NCI-H748 (cell line): ENCODE measurements at regions not wholly inside any gene's neighbourhood (a gene's known extent, or its start where the extent isn't known, plus 50 kb on each side); places are given as distances from the start of the nearest gene placed in this dataset.
"Not testable (repeated sequence)": the region's sequence is repeated elsewhere in the genome, so short reads cannot be mapped to it uniquely, and the experiment has no call there.

Experiments
- DNase-seq: peaks from one replicate; lab custom pipeline; 2025; ENCODE audit not compliant: unreplicated experiment; lab: John Stamatoyannopoulos, UW

- DNase-seq, result no peak
These were observed 79.1 kb downstream of the CTH start for GRCh38 chr1:70490153-70490552.

DNA sequence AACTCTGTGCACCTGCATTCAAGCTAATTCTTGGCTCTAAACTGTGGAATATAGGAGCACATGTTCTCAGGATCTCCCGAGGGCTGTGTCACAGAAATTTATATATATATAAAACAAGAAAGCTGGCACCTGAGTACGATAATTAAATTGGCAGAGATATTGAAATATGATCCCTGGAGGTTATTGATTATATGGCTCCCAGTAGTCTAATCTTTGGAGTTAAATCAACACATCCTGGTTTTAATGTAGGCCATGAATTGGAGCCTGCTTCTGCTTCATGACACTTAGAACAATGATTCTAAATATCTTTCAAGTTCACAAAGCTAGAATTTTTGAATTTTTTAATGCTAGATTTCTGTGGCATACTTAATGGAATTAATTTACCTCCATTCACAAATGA is 84.3 kb downstream of the CTH start:
- no peak for DNase-seq

DNA sequence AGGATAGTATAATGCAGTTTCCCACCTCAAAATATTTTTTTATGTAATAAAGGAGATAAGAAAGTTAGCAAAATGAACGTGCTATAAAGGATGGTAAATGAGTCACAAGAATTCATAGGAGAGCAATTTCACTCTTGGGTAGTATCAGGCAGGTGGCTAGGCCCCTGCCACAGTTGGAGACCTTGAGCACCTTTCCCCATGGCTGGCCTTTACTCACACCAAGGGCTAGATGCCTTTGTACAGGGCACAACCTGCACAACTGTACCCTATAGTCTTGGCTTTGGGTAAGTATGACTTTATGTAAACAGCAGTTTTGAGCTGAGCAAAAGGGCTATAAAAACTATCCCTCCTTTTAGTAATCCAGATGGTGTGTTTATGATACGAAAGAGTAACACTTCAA is 85.1 kb downstream of the CTH start:
- no peak for DNase-seq

- no peak for DNase-seq
These were observed 86.1 kb downstream of the CTH start for GRCh38 chr1:70497152-70497551.

GRCh38 chr1:70498666-70499065 is 87.6 kb downstream of the CTH start:
- DNase-seq, result no peak

- DNase-seq, result no peak
These were observed 88.6 kb downstream of the CTH start for GRCh38 chr1:70499695-70500094.

DNA sequence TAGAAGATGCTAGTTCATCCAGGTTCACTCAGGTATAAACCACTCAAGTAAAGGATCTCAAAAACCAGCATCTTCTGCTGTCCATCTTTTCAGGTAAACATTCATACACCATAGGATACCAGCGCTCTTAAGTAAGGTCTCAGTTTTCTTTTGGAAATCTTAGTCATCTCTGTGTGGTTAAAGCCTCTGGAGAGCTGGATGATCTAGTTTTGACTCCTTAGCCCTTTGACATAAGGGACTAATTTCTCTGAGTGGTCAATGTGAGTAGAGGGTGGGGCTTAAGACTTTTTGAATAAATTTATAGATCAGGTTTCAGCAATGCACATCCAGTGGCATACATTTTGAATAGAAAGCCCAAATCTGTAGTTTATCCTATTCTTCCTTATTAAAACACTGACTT is 92.3 kb downstream of the CTH start:
- DNase-seq, result no peak

GRCh38 chr1:70504176-70504820 is 93.2 kb downstream of the CTH start:
- no peak for DNase-seq

DNA sequence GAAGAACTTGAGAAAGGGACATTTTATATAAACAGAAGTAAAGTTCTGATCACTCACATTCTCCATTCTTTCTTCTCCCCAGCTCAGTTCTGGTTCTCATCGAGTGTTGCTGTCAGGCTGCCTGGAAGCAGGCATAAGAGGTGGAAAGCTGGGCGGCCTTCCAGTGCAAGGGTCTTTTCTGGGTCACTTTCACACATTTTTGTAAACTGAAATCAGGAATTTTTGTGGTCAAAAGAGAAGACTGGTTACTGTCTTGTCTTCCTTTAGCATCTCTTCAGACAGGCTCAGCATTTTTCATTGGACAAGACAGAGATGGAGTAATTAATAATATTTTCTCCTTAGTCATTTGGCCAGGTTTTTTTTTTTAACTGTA is 93.7 kb downstream of the CTH start:
- DNase-seq, result no peak

DNA sequence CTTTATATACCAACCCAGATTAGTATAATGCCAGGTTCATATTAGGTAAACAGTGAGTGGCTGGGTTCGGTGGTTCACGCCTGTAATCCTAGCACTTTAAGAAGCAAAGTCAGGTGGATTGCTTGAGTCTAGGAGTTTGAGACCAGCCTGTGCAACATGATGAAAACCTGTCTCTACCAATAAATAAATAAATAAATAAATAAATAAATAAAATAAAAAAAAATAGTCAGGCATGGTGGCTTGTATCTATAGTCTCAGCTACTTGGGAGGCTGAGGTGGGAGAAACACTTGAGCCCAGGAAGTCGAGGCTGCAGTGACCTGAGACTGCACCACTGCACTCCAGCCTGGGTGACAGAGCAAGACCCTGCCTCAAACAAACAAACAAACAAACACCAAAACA is 96.9 kb downstream of the CTH start:
- not testable (repeated sequence) for DNase-seq

GRCh38 chr1:70509996-70510876 is 99.2 kb downstream of the CTH start:
- peak; percentile 73 for DNase-seq

DNA sequence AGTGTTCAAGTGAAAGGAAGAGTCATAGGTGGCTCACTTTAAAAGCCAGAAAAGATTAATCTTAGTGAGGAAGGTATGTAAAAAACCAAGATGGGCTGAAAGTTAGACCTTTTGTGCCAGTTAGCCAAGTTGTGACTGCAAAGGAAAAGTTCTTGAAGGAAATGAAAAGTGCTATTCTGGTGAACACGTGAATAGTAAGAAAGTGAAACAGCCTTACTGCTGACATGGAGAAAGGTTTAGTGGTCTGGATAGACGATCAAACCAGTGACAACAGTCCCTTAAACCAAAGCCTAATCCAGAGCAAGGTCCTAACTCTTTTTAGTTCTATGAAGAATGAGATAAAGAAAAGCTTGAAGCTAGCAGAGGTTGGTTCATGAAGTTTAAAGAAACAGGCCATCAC is 106.4 kb downstream of the CTH start:
- DNase-seq, result no peak

- no peak for DNase-seq
These were observed 107.0 kb downstream of the CTH start for GRCh38 chr1:70518106-70518505.

GRCh38 chr1:70528590-70529333 is 117.7 kb downstream of the CTH start:
- peak; percentile 71 for DNase-seq

- DNase-seq, result no peak
These were observed 125.8 kb downstream of the CTH start for GRCh38 chr1:70536708-70537366.

- DNase-seq, result no peak
These were observed 126.7 kb downstream of the CTH start for GRCh38 chr1:70537788-70538187.

GRCh38 chr1:70542030-70542429 is 131.0 kb downstream of the CTH start:
- DNase-seq, result no peak

GRCh38 chr1:70542856-70543255 is 131.8 kb downstream of the CTH start:
- peak; percentile 59 for DNase-seq

- no peak for DNase-seq
These were observed 135.7 kb downstream of the CTH start for GRCh38 chr1:70546726-70547125.

DNA sequence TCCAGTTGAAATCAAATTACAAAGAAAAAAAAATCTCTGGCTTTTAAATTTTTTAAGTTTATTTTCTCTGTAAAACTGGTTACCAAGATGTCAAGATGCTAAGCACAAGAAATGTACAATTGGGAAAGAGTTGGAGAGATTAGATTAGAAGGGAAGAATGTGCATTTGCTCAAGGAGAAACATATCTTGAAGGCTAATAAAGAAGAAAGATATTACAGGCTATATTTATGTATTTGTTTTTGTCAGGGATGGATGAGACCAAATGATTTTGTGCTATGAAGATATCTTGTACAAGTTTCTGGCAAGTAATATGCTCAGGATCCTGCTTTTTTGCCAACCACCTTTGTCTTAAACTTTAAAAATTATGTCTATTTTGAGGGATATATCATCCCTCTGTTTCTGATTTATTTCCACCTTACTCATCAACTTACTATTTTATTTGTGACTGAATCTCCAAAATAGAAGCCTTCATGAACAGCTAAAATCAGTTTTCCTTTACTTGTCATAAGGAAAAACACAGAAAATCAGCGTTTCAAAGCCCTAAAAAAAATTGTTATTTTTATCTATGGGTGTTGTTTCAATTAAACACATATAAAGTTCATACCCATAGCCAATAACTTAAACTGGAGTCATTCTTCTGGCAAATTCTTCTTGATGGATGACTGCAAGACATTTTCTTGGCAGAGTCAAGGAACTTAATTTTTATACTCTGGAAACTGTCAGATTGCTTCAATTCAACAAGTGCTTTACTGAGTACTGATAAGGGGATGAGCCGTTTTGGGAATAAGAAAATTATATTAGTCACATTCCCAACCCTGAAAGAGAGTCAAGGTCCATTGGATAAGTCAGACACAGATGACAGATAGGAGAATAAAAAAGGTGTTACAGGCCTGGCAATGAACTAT is 141.8 kb downstream of the CTH start:
- DNase-seq, result no peak
